NT2/D1 (cell line): ENCODE measurements at regions not wholly inside any gene's neighbourhood (a gene's known extent, or its start where the extent isn't known, plus 50 kb on each side); places are given as distances from the start of the nearest gene placed in this dataset.

Experiments
- SUZ12 ChIP-seq: IDR thresholded peaks from 2 replicates; pipeline ENCODE4 v1.6.1; 2011; ENCODE audit not compliant: insufficient read length, insufficient read depth; ENCODE audit errors: extremely low read depth
- YY1 ChIP-seq: IDR thresholded peaks from 2 replicates; pipeline ENCODE4 v1.6.1; 2011; ENCODE audit not compliant: insufficient read length, insufficient read depth
- ZNF274 ChIP-seq: IDR thresholded peaks from 2 replicates; pipeline ENCODE4 v1.6.1; 2011; ENCODE audit warnings: mild to moderate bottlenecking, low read depth, low read length

GRCh38 chr2:190802626-190803209, 77.9 kb upstream of the GLS start:
- no peak for TF ChIP-seq ZNF274
- no peak for TF ChIP-seq SUZ12
- TF ChIP-seq YY1: no peak
